A673 (cell line): ENCODE measurements at regions not wholly inside any gene's neighbourhood (a gene's known extent, or its start where the extent isn't known, plus 50 kb on each side); places are given as distances from the start of the nearest gene placed in this dataset.

ENCODE experiments used
- BruUV-seq: library from RNA; stranded (reverse); fragments of 400-500 nt; replicated peaks from 2 replicates; lab custom pipeline; 2021; lab: Mats Ljungman, UMichigan
- CTCF ChIA-PET: fragments of 300-600 bp; sonication (Branson Sonifier 250); formaldehyde crosslinking; loops from one replicate; lab custom pipeline; 2022; ENCODE audit warnings: antibody characterized with exemption; lab: Charles Lee
- POLR2A ChIA-PET: fragments of 300-600 bp; sonication (Branson Sonifier 250); formaldehyde crosslinking; loops from one replicate; lab custom pipeline; 2022; ENCODE audit warnings: antibody characterized with exemption; ENCODE audit not compliant: low non-redundant PET; lab: Charles Lee
- DNase-seq: peaks from one replicate; pipeline ENCODE4 v3.0.0-alpha.2; 2015; ENCODE audit warnings: low spot score
- H3K27ac ChIP-seq: fragments of 200-600 bp; sonication (generic); 2 replicates; pipeline ENCODE4 v1.5.1; 2016; ENCODE audit warnings: mixed run types, low read depth, mild to moderate bottlenecking, mixed read lengths, antibody characterized with exemption, low read length; ENCODE audit not compliant: poor library complexity, severe bottlenecking
- H3K27me3 ChIP-seq: fragments of 200-600 bp; sonication (generic); replicated peaks from 2 replicates; pipeline ENCODE4 v1.6.1; 2017; ENCODE audit warnings: mixed run types, low read depth, mild to moderate bottlenecking, mixed read lengths, antibody characterized with exemption, low read length; ENCODE audit not compliant: insufficient read depth, poor library complexity
- H3K36me3 ChIP-seq: fragments of 200-600 bp; sonication (generic); 2 replicates; pipeline ENCODE4 v1.6.1; 2016; ENCODE audit warnings: mixed run types, mild to moderate bottlenecking, mixed read lengths, antibody characterized with exemption, low read length; ENCODE audit not compliant: insufficient read depth, poor library complexity, severe bottlenecking
- H3K4me1 ChIP-seq: fragments of 200-600 bp; sonication (generic); 2 replicates; pipeline ENCODE4 v1.6.1; 2017; ENCODE audit warnings: mixed run types, mild to moderate bottlenecking, mixed read lengths, antibody characterized with exemption, low read length; ENCODE audit not compliant: insufficient read depth, poor library complexity, severe bottlenecking
- H3K4me3 ChIP-seq: fragments of 200-600 bp; sonication (generic); 2 replicates; pipeline ENCODE4 v1.5.1; 2016; ENCODE audit warnings: low read depth, mixed run types, mild to moderate bottlenecking, mixed read lengths, low read length; ENCODE audit not compliant: poor library complexity, severe bottlenecking
- H3K9me3 ChIP-seq: fragments of 200-600 bp; sonication (generic); 2 replicates; pipeline ENCODE4 v1.6.1; 2016; ENCODE audit warnings: mixed run types, low read depth, mild to moderate bottlenecking, mixed read lengths, antibody characterized with exemption, low read length; ENCODE audit not compliant: poor library complexity, severe bottlenecking
- EZH2 ChIP-seq: fragments of 200-600 bp; sonication (generic); IDR thresholded peaks from 2 replicates; pipeline ENCODE4 v1.6.1; 2017; ENCODE audit warnings: borderline replicate concordance, low read depth, mild to moderate bottlenecking, mixed read lengths, antibody characterized with exemption, low read length; ENCODE audit not compliant: poor library complexity, severe bottlenecking
- intact Hi-C: fragments of 100-400 bp; cut with micrococcal nuclease; formaldehyde crosslinking; loops from one replicate; pipeline ENCODE4 v1.10.0; 2022; ENCODE audit not compliant: unreplicated experiment
- TF ChIP-seq, protein P1 (sequence below): fragments of 300-800, 200-600 bp; sonication (generic); conservative IDR thresholded peaks from 2 replicates; pipeline ENCODE4 v1.5.1; 2017; ENCODE audit warnings: low read depth, mild to moderate bottlenecking, antibody characterized with exemption, low read length, moderate library complexity, mixed read lengths

DNA sequence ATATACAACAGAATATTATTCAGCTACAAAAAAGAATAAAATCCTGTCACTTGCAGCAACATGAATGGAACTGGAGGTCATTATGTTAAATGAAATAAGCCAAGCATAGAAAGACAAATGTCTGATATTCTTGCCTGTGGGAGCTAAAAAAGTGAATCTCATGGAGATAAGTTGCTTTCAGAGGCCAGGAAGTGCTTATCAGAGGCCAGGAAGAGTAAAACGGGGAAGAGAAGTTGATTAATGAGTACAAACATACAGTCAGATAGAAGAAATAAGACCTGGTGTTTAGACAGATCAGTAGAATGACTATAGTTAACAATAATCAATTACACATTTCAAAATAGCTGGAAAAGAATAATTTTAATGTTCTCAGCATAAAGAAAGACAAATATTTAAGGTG lies 54.4 kb upstream of the CPHXL start:
- H3K36me3 ChIP-seq, result no peaks in the 10 kb centered on the region
- no peak overlapping the region for H3K4me3 ChIP-seq
- peaks cover 68% of the 10 kb centered on the region for H3K27me3 ChIP-seq
- intact Hi-C loops, result loop anchor here (10.0 kb wide), 1 partner anchor 1804 kb away; no protein-coding TSS in a partner anchor
- POLR2A ChIA-PET, result no interaction called here
- BruUV-seq, result no TSS peak
- no peaks in the 10 kb centered on the region for H3K9me3 ChIP-seq
- CTCF ChIA-PET, result interaction anchor here (0.6 kb wide), 1 partner anchor 966 kb away, joined by 3 read pairs; no protein-coding TSS in a partner anchor
- DNase-seq, result no peak
- no peak overlapping the region for H3K27ac ChIP-seq
- H3K4me1 ChIP-seq, result no peaks in the 10 kb centered on the region
- TF ChIP-seq EZH2, result no peak
- TF ChIP-seq, protein P1, sequence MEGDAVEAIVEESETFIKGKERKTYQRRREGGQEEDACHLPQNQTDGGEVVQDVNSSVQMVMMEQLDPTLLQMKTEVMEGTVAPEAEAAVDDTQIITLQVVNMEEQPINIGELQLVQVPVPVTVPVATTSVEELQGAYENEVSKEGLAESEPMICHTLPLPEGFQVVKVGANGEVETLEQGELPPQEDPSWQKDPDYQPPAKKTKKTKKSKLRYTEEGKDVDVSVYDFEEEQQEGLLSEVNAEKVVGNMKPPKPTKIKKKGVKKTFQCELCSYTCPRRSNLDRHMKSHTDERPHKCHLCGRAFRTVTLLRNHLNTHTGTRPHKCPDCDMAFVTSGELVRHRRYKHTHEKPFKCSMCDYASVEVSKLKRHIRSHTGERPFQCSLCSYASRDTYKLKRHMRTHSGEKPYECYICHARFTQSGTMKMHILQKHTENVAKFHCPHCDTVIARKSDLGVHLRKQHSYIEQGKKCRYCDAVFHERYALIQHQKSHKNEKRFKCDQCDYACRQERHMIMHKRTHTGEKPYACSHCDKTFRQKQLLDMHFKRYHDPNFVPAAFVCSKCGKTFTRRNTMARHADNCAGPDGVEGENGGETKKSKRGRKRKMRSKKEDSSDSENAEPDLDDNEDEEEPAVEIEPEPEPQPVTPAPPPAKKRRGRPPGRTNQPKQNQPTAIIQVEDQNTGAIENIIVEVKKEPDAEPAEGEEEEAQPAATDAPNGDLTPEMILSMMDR, result no peak

DNA sequence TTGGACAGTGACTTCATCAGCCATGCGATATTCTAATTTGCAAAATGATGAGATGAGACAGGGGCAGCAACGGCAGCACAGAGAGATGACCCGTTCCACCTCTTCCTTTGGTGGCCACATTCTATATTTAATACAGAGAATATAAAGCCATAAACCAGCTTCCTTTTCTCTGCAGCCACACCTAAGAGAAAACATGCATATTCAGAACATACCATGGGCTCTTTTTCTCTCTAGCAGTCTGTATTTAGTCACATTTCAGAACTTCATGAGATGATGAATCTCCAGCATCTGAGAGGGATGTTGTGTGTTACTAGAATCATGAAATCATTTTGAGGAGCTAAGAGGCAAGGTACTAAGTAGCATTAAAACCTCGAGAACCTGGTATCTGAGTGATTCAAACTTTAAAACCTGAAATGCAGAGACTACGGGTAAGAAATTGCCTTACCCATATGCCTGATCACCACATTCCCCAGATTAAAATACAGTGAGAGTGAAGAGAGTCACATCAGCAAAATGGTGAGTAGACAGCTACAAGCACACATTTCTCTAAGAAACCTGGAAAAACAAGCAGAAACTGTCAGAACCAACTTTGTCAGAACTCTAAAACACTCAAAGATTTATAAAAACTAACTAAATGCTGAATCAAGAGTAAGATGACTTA lies 55.5 kb upstream of the CPHXL start:
- ChIA-PET POLR2A (no interaction called here), CTCF (no interaction called here)
- intact Hi-C loops, result loop anchor here (1.0 to 10.0 kb wide), 2 partner anchors 14 to 1803 kb away; no protein-coding TSS in a partner anchor
- no peaks in the 10 kb centered on the region for H3K4me1 ChIP-seq
- H3K9me3 ChIP-seq, result no peaks in the 10 kb centered on the region
- H3K4me3 ChIP-seq, result no peak overlapping the region
- no peak for DNase-seq
- TF ChIP-seq, protein P1, result no peak
- TF ChIP-seq EZH2, result no peak
- H3K27ac ChIP-seq, result no peak overlapping the region
- no peaks in the 10 kb centered on the region for H3K36me3 ChIP-seq
- peaks cover 65% of the 10 kb centered on the region for H3K27me3 ChIP-seq
- BruUV-seq, result no TSS peak

DNA sequence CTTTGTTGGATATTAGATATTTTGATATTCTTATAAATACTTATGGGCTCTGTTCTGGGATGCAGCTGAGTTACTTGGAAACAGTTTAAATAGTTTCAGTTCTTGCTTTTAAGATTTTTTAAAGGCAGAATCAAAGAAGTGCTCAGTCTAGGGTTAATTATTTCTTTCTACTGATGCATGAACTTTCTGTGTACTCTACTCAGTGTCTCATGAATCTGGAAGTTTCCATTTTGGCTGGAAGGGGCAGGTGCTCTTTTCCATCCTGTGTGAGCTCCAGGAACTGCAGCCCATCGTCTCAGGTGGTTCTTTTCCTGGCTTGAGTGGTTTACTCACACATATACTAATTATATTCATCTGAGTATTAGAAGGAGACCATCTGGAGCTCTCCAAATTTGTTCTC lies 61.1 kb upstream of the CPHXL start:
- DNase-seq, result no peak
- Histone ChIP-seq H3K36me3 (no peaks in the 10 kb centered on the region), H3K27me3 (peaks cover 26% of the 10 kb centered on the region), H3K4me3 (no peak overlapping the region), H3K9me3 (no peaks in the 10 kb centered on the region), H3K4me1 (no peaks in the 10 kb centered on the region), H3K27ac (no peak overlapping the region)
- ChIA-PET POLR2A (no interaction called here), CTCF (no interaction called here)
- TF ChIP-seq EZH2, result no peak
- TF ChIP-seq, protein P1, result no peak
- intact Hi-C loops, result loop anchor here (5.0 to 10.0 kb wide), 2 partner anchors 865 to 1797 kb away; no protein-coding TSS in a partner anchor
- no TSS peak for BruUV-seq
